GM23248 (cell line): ENCODE measurements at regions not wholly inside any gene's neighbourhood (a gene's known extent, or its start where the extent isn't known, plus 50 kb on each side); places are given as distances from the start of the nearest gene placed in this dataset.

Experiments
- EZH2 ChIP-seq: fragments of 200-600 bp; sonication (generic); IDR thresholded peaks from 2 replicates; pipeline ENCODE4 v1.6.1; 2018; ENCODE audit warnings: antibody characterized with exemption, mild to moderate bottlenecking; ENCODE audit not compliant: insufficient read depth, poor library complexity, severe bottlenecking
- EZH2phosphoT487 ChIP-seq: fragments of 200-600 bp; sonication (generic); IDR thresholded peaks from 2 replicates; pipeline ENCODE4 v1.6.1; 2018; ENCODE audit warnings: antibody characterized with exemption, moderate library complexity, mild to moderate bottlenecking, low read depth; ENCODE audit not compliant: insufficient read depth

DNA sequence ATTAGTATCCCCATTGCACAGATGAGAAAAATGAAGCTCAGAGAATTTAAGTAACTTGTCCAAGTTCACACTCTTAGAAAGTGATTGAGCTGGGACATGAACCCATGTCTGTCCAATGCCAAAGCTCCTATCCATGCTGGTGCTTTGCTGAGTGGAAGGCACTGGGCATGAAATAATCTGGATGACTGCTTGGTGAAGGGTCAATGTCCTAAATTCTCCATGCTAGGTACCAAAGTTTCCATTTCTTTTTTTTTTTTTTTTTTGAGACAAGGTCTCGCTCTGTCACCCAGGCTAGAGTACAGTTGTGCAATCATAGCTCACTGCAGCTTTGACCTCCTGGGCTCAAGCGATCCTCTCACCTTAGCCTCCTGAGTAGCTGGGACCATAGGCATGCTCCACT is 153.6 kb upstream of the ERCC4 start:
- no peak for TF ChIP-seq EZH2
- TF ChIP-seq EZH2phosphoT487, result no peak
